ENCODE measurements at regions not wholly inside any gene's neighbourhood (a gene's known extent, or its start where the extent isn't known, plus 50 kb on each side); places are given as distances from the start of the nearest gene placed in this dataset.

GRCh38 chr2:17306219-17306618 lies 212.0 kb downstream of the RAD51AP2 start:
- Histone ChIP-seq H3K9me3 (no peaks in the 10 kb centered on the region), H3K4me1 (no peaks in the 10 kb centered on the region), H3K4me3 (no peak overlapping the region), H3K27ac (no peak overlapping the region), H3K27me3 (no peaks in the 10 kb centered on the region), H3K36me3 (no peaks in the 10 kb centered on the region)
- DNase-seq, result no peak
- intact Hi-C loops (cut with DNase I; ENCODE audit: low total_unique reads), result loop anchor here (10.0 kb wide), 1 partner anchor 531 kb away; no protein-coding TSS in a partner anchor
- WGBS, 5 donors, result 63 to 81% (median 69%) methylated on average over 1 of the region's 1 CpG
- no peak for TF ChIP-seq POLR2A (IDR thresholded peaks at IDR 0.05)
- no peak for TF ChIP-seq POLR2AphosphoS5 (IDR thresholded peaks at IDR 0.05)
- TF ChIP-seq CTCF (IDR thresholded peaks at IDR 0.05), result no peak
- no peak for TF ChIP-seq EP300 (IDR thresholded peaks at IDR 0.05)

- intact Hi-C loops (cut with DNase I; ENCODE audit: low total_unique reads), result loop anchor here (10.0 kb wide), 1 partner anchor 529 kb away; no protein-coding TSS in a partner anchor
These were observed 214.7 kb downstream of the RAD51AP2 start for GRCh38 chr2:17303521-17303920.

GRCh38 chr2:17303054-17303453 lies 215.2 kb downstream of the RAD51AP2 start:
- TF ChIP-seq POLR2A (IDR thresholded peaks at IDR 0.05), result no peak
- Histone ChIP-seq H3K9me3 (no peaks in the 10 kb centered on the region), H3K4me3 (no peak overlapping the region), H3K36me3 (no peaks in the 10 kb centered on the region), H3K27me3 (no peaks in the 10 kb centered on the region), H3K27ac (no peak overlapping the region), H3K4me1 (no peaks in the 10 kb centered on the region)
- no peak for DNase-seq
- intact Hi-C loops (cut with DNase I; ENCODE audit: low total_unique reads), result loop anchor here (10.0 kb wide), 1 partner anchor 528 kb away; no protein-coding TSS in a partner anchor
- WGBS, 5 donors, result 71 to 80% (median 74%) methylated on average over 4 of the region's 4 CpGs

More at GRCh38 chr2:17303521-17303920, 214.7 kb downstream of the RAD51AP2 start:
- no peak overlapping the region for H3K27ac ChIP-seq
- H3K9me3 ChIP-seq, result no peaks in the 10 kb centered on the region
- 43 to 62% (median 45%) methylated on average over 2 of the region's 2 CpGs for WGBS, 5 donors
- no peak overlapping the region for H3K4me3 ChIP-seq
- no peak for DNase-seq
- no peaks in the 10 kb centered on the region for H3K27me3 ChIP-seq
- TF ChIP-seq EP300 (IDR thresholded peaks at IDR 0.05), result no peak
- TF ChIP-seq CTCF (IDR thresholded peaks at IDR 0.05), result no peak
- TF ChIP-seq POLR2AphosphoS5 (IDR thresholded peaks at IDR 0.05), result no peak
- no peaks in the 10 kb centered on the region for H3K4me1 ChIP-seq
- H3K36me3 ChIP-seq, result no peaks in the 10 kb centered on the region

GRCh38 chr2:17302281-17302680 lies 216.0 kb downstream of the RAD51AP2 start:
- Histone ChIP-seq H3K4me1 (no peaks in the 10 kb centered on the region), H3K9me3 (no peaks in the 10 kb centered on the region), H3K4me3 (no peak overlapping the region), H3K27ac (no peak overlapping the region), H3K36me3 (no peaks in the 10 kb centered on the region), H3K27me3 (no peaks in the 10 kb centered on the region)
- 6 to 22% (median 7%) methylated on average over 1 of the region's 1 CpG for WGBS, 5 donors
- no peak for TF ChIP-seq POLR2A (IDR thresholded peaks at IDR 0.05)
- TF ChIP-seq EP300 (IDR thresholded peaks at IDR 0.05), result no peak
- TF ChIP-seq POLR2AphosphoS5 (IDR thresholded peaks at IDR 0.05), result no peak
- TF ChIP-seq CTCF (IDR thresholded peaks at IDR 0.05), result no peak
- intact Hi-C loops (cut with DNase I; ENCODE audit: low total_unique reads), result loop anchor here (10.0 kb wide), 1 partner anchor 527 kb away; no protein-coding TSS in a partner anchor
- no peak for DNase-seq

- TF ChIP-seq CTCF (IDR thresholded peaks at IDR 0.05), result no peak
- no peak for TF ChIP-seq POLR2AphosphoS5 (IDR thresholded peaks at IDR 0.05)
- no peak for TF ChIP-seq EP300 (IDR thresholded peaks at IDR 0.05)
- TF ChIP-seq POLR2A (IDR thresholded peaks at IDR 0.05), result no peak
- Histone ChIP-seq H3K4me1 (no peaks in the 10 kb centered on the region), H3K4me3 (no peak overlapping the region), H3K36me3 (no peaks in the 10 kb centered on the region), H3K27me3 (no peaks in the 10 kb centered on the region), H3K9me3 (no peaks in the 10 kb centered on the region), H3K27ac (no peak overlapping the region)
- intact Hi-C loops (cut with DNase I; ENCODE audit: low total_unique reads), result loop anchor here (10.0 kb wide), 1 partner anchor 527 kb away; no protein-coding TSS in a partner anchor
- DNase-seq, result no peak
- WGBS, 5 donors, result 70 to 87% (median 77%) methylated on average over 2 of the region's 2 CpGs
These were observed 216.8 kb downstream of the RAD51AP2 start for GRCh38 chr2:17301437-17301836.

Data from stomach (tissue), 8 donors.